Astrocyte (in vitro differentiated cells and primary cell): ENCODE measurements at regions not wholly inside any gene's neighbourhood (a gene's known extent, or its start where the extent isn't known, plus 50 kb on each side); places are given as distances from the start of the nearest gene placed in this dataset.

Experiments
- CTCF ChIP-seq: IDR thresholded peaks from 2 replicates; pipeline ENCODE4 v1.5.1; 2011; ENCODE audit warnings: low read depth, mild to moderate bottlenecking, inconsistent platforms, low read length, moderate library complexity; ENCODE audit not compliant: insufficient read depth
- EZH2 ChIP-seq: IDR thresholded peaks from 2 replicates; pipeline ENCODE4 v1.6.1; 2012; ENCODE audit warnings: mild to moderate bottlenecking, low read length, inconsistent platforms; ENCODE audit not compliant: insufficient read depth

- no peak for TF ChIP-seq CTCF
- TF ChIP-seq EZH2 = no peak
Observed at GRCh38 chr1:70616946-70617345, 205.9 kb downstream of the CTH start.
